MM.1S (cell line): ENCODE measurements at regions not wholly inside any gene's neighbourhood (a gene's known extent, or its start where the extent isn't known, plus 50 kb on each side); places are given as distances from the start of the nearest gene placed in this dataset.

Experiments
- EZH2 ChIP-seq: fragments of 300-600 bp; sonication (generic); optimal IDR thresholded peaks from 2 replicates; pipeline ENCODE3; 2017; ENCODE audit warnings: low read depth, mild to moderate bottlenecking, antibody characterized with exemption, low read length, mixed read lengths
- EZH2phosphoT487 ChIP-seq: fragments of 300-600 bp; sonication (generic); IDR thresholded peaks from 2 replicates; pipeline ENCODE4 v1.6.1; 2018; ENCODE audit warnings: antibody characterized with exemption, low read length
- TF ChIP-seq, protein P1 (sequence below): fragments of 300-600 bp; sonication (generic); IDR thresholded peaks from 2 replicates; pipeline ENCODE4 v1.5.1; 2016; ENCODE audit warnings: antibody characterized with exemption, low read length, mixed read lengths

DNA sequence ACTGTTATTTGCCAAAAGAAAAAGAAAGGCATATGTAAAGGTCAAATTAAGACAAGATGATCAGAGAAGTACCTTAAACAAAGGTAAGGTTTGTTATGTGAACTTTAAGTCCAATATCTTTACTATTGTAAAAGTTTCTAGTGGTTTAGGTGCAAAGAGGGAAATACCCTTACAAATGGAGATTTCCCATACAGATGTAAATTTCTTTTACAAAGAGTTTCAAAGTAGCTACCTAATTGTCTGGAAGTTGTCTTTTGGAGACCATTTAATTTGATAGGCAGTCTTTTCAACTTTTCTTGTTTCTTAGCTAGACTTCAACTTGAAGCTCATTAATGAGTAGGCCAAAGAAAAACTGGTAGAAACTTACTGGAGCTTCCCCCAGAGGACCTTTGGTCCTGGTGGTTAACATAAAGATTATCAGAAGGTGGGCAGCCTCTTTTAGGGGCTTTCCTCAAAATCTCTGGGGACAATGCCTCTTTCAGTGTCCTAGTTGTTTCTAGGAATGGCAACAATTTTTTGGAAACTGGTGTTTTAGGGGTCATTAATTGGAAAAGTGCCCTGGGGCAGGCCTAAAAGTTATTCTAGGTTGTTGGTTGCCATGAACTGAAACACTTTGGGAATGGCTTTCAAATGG, 297.3 kb downstream of the GUCY2F start:
- TF ChIP-seq, protein P1, sequence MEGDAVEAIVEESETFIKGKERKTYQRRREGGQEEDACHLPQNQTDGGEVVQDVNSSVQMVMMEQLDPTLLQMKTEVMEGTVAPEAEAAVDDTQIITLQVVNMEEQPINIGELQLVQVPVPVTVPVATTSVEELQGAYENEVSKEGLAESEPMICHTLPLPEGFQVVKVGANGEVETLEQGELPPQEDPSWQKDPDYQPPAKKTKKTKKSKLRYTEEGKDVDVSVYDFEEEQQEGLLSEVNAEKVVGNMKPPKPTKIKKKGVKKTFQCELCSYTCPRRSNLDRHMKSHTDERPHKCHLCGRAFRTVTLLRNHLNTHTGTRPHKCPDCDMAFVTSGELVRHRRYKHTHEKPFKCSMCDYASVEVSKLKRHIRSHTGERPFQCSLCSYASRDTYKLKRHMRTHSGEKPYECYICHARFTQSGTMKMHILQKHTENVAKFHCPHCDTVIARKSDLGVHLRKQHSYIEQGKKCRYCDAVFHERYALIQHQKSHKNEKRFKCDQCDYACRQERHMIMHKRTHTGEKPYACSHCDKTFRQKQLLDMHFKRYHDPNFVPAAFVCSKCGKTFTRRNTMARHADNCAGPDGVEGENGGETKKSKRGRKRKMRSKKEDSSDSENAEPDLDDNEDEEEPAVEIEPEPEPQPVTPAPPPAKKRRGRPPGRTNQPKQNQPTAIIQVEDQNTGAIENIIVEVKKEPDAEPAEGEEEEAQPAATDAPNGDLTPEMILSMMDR = no peak
- no peak for TF ChIP-seq EZH2
- TF ChIP-seq EZH2phosphoT487 = no peak
